Trophoblast cell (in vitro differentiated cells and primary cell): ENCODE measurements at regions not wholly inside any gene's neighbourhood (a gene's known extent, or its start where the extent isn't known, plus 50 kb on each side); places are given as distances from the start of the nearest gene placed in this dataset.

ENCODE experiments used
- DNase-seq, 2 donors: peaks; one replicate each; pipeline ENCODE4 v3.0.0-alpha.2; 2016
- H2AFZ ChIP-seq: 2 replicates; pipeline ENCODE4 v1.6.1; 2013; ENCODE audit warnings: low read length, moderate library complexity, mild to moderate bottlenecking; ENCODE audit not compliant: insufficient read depth, poor library complexity
- H2AK5ac ChIP-seq: 2 replicates; pipeline ENCODE4 v1.6.1; 2013; ENCODE audit warnings: mild to moderate bottlenecking, low read length
- H2BK120ac ChIP-seq: 2 replicates; pipeline ENCODE4 v1.6.1; 2013; ENCODE audit warnings: low read length, mild to moderate bottlenecking, moderate library complexity; ENCODE audit not compliant: insufficient read depth, poor library complexity
- H2BK12ac ChIP-seq: 2 replicates; pipeline ENCODE4 v1.6.1; 2013; ENCODE audit warnings: mild to moderate bottlenecking, low read length, moderate library complexity
- H2BK5ac ChIP-seq: 2 replicates; pipeline ENCODE4 v1.6.1; 2013; ENCODE audit warnings: low read length, low read depth, moderate library complexity, mild to moderate bottlenecking; ENCODE audit not compliant: poor library complexity
- H3K14ac ChIP-seq: 2 replicates; pipeline ENCODE4 v1.6.1; 2013; ENCODE audit warnings: mild to moderate bottlenecking, low read length
- H3K18ac ChIP-seq: 2 replicates; pipeline ENCODE4 v1.6.1; 2013; ENCODE audit warnings: mild to moderate bottlenecking, low read length
- H3K23ac ChIP-seq: 2 replicates; pipeline ENCODE4 v1.6.1; 2013; ENCODE audit warnings: low read length
- H3K27ac ChIP-seq: 2 replicates; pipeline ENCODE4 v1.5.1; 2013; ENCODE audit warnings: low read depth, mild to moderate bottlenecking, inconsistent platforms, low read length, moderate library complexity
- H3K27me3 ChIP-seq: 2 replicates; pipeline ENCODE4 v1.6.1; 2013; ENCODE audit warnings: inconsistent platforms, mild to moderate bottlenecking, low read length, moderate library complexity; ENCODE audit not compliant: insufficient read depth
- H3K36me3 ChIP-seq, 2 experiments: 1 replicate in 1 of 2; 2 replicates in 1 of 2; pipeline ENCODE4 v1.6.1; 2013; ENCODE audit warnings: low read length in 2 of 2, mild to moderate bottlenecking in 2 of 2, moderate library complexity in 1 of 2; ENCODE audit not compliant: insufficient read depth in 2 of 2, control insufficient read depth in 1 of 2
- H3K4ac ChIP-seq: 2 replicates; pipeline ENCODE4 v1.6.1; 2013; ENCODE audit warnings: low read depth, mild to moderate bottlenecking, low read length, moderate library complexity
- H3K4me1 ChIP-seq, 2 experiments: 1 replicate in 1 of 2; 2 replicates in 1 of 2; pipeline ENCODE4 v1.6.1; 2013; ENCODE audit warnings: low read length in 2 of 2, mild to moderate bottlenecking in 2 of 2, moderate library complexity in 1 of 2; ENCODE audit not compliant: insufficient read depth in 2 of 2, control insufficient read depth in 1 of 2
- H3K4me2 ChIP-seq: 2 replicates; pipeline ENCODE4 v1.6.1; 2013; ENCODE audit warnings: inconsistent platforms, mild to moderate bottlenecking, low read length, moderate library complexity
- H3K4me3 ChIP-seq: 2 replicates; pipeline ENCODE4 v1.5.1; 2013; ENCODE audit warnings: mild to moderate bottlenecking, low read depth, low read length, inconsistent platforms
- H3K79me1 ChIP-seq: one replicate; pipeline ENCODE4 v1.6.1; 2013; ENCODE audit warnings: low read length
- H3K79me2 ChIP-seq: 2 replicates; pipeline ENCODE4 v1.6.1; 2013; ENCODE audit warnings: low read length, mild to moderate bottlenecking; ENCODE audit not compliant: control insufficient read depth, insufficient read depth, poor library complexity
- H3K9ac ChIP-seq: 2 replicates; pipeline ENCODE4 v1.6.1; 2013; ENCODE audit warnings: mild to moderate bottlenecking, low read length
- H3K9me3 ChIP-seq: 2 replicates; pipeline ENCODE4 v1.6.1; 2013; ENCODE audit warnings: low read depth, mild to moderate bottlenecking, control low read depth, inconsistent platforms, low read length; ENCODE audit not compliant: insufficient read depth
- H4K12ac ChIP-seq: 2 replicates; pipeline ENCODE4 v1.6.1; 2013; ENCODE audit warnings: low read depth, mild to moderate bottlenecking, low read length, moderate library complexity
- H4K8ac ChIP-seq: 2 replicates; pipeline ENCODE4 v1.6.1; 2013; ENCODE audit warnings: low read depth, mild to moderate bottlenecking, low read length, moderate library complexity
- H4K91ac ChIP-seq: one replicate; pipeline ENCODE4 v1.6.1; 2013; ENCODE audit warnings: low read depth, mild to moderate bottlenecking, low read length, moderate library complexity
- WGBS: extraction: QIAGEN DNeasy Blood & Tissue Kit; methylation state at CpG from one replicate; pipeline ENCODE4 v1.1.7; 2013; ENCODE audit warnings: missing lambda C conversion rate; ENCODE audit not compliant: insufficient read length, insufficient coverage; ENCODE audit errors: extremely low coverage; 5-methylcytosine and 5-hydroxymethylcytosine counted together

DNA sequence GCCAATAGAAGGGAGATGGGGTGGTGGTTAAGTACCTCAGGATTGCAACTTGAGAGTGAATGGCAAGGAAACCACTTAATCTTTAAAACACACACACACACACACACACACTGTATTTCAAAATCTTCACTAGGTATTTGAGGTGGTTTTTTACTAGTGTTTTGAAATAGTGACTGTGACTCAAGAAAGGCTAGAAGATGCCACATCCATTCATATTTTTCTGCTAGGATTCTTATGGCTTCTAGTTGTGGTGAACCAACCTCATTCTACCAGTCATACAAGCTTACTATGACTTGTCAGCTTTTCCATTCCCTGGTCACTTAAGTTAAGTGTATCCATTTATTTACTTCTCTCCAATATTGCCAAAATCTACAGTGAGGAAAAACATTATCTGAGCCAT lies 519.4 kb upstream of the JAG1 start:
- Histone ChIP-seq H3K9me3 (no peaks in the 10 kb centered on the region), H3K14ac (no peak overlapping the region), H3K79me2 (no peaks in the 10 kb centered on the region), H2AFZ (no peak overlapping the region), H4K12ac (no peak overlapping the region), H3K23ac (no peak overlapping the region), H3K79me1 (peaks cover 7% of the 10 kb centered on the region), H3K4me3 (no peak overlapping the region), H3K9ac (no peak overlapping the region), H4K8ac (no peak overlapping the region), H4K91ac (no peak overlapping the region), H2BK5ac (no peak overlapping the region), H2BK12ac (no peak overlapping the region), H2BK120ac (no peak overlapping the region), H3K36me3 (no peaks in the 10 kb centered on the region), H3K4ac (no peak overlapping the region), H2AK5ac (no peak overlapping the region), H3K27ac (no peak overlapping the region), H3K27me3 (no peaks in the 10 kb centered on the region), H3K4me2 (no peak overlapping the region), H3K4me1 (peaks cover 5 to 7% of the 10 kb centered on the region in 2 experiments), H3K18ac (no peak overlapping the region)
- DNase-seq, result no peak

DNA sequence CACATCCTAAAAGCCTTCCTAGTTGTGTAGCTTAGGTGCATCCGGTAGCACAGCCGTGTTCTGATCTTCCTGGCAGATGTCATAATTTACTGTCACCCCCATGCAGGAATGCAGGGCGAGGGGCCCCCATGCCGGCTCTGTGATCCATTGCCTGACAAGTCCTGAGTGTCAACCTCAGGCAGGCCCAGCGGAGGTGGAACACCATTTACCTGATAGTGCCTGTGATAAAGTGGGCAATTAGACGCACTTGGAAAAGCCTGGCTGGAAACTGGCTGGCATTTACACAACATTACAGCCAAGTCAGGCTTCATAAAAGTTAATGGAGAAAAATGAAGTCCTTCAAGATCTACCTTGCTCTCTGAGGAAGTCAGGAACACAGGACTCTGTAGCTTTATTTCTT lies 521.4 kb upstream of the JAG1 start:
- H3K79me1 ChIP-seq, result peaks cover 7% of the 10 kb centered on the region
- no peak overlapping the region for H2AK5ac ChIP-seq
- no peak overlapping the region for H2AFZ ChIP-seq
- no peak overlapping the region for H4K12ac ChIP-seq
- no peaks in the 10 kb centered on the region for H3K79me2 ChIP-seq
- no peak overlapping the region for H3K4me3 ChIP-seq
- H2BK120ac ChIP-seq, result no peak overlapping the region
- no peaks in the 10 kb centered on the region for H3K36me3 ChIP-seq
- H3K9me3 ChIP-seq, result no peaks in the 10 kb centered on the region
- no peak overlapping the region for H3K23ac ChIP-seq
- H3K9ac ChIP-seq, result no peak overlapping the region
- H2BK12ac ChIP-seq, result no peak overlapping the region
- no peak overlapping the region for H4K91ac ChIP-seq
- H3K4me2 ChIP-seq, result no peak overlapping the region
- no peak for DNase-seq
- no peak overlapping the region for H3K4ac ChIP-seq
- H3K14ac ChIP-seq, result no peak overlapping the region
- WGBS, result no CpG with 5 or more reads among the region's 6 CpGs
- no peak overlapping the region for H3K18ac ChIP-seq
- peak overlapping the region; percentile 67 for H3K27ac ChIP-seq
- no peak overlapping the region for H4K8ac ChIP-seq
- H2BK5ac ChIP-seq, result no peak overlapping the region
- H3K27me3 ChIP-seq, result no peaks in the 10 kb centered on the region
- peaks cover 5 to 7% of the 10 kb centered on the region in 2 experiments for H3K4me1 ChIP-seq

DNA sequence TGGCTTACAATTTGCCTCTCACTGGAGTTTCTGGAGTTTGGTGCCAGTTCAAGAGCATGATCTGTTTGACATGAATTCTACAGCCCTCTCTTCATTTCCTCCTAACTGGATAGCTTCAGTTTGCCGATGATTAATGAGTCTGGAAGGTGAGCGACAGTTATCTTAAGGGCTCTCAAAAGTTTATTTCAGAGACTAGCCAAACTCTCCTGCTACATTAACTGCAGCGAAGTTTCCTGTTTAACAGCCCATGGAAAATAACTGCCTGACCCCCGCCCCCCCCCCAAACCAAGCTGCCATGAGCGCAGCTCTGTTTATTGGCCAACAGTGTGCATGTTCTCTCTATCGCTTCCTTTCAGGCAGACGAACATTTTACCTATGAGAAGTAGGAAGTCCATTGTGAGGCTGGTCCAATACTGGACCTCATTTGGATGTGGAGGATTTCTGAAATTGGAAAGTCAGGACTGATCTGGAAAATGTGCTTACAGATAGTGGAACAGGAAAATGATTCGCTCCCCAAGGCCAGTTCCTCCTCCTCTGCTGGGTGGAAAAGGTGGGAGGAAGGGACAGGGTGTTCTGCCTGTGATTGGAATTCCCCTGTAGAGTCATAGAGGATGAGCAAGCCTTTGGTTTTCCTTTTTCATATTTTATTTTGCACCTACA lies 522.2 kb upstream of the JAG1 start:
- no peak overlapping the region for H3K14ac ChIP-seq
- no peak overlapping the region for H3K23ac ChIP-seq
- H3K79me1 ChIP-seq, result peaks cover 7% of the 10 kb centered on the region
- no peak overlapping the region for H3K4ac ChIP-seq
- no peak overlapping the region for H2AK5ac ChIP-seq
- no peak overlapping the region for H2BK5ac ChIP-seq
- H3K4me2 ChIP-seq, result no peak overlapping the region
- H3K9me3 ChIP-seq, result no peaks in the 10 kb centered on the region
- H4K12ac ChIP-seq, result no peak overlapping the region
- no peaks in the 10 kb centered on the region for H3K27me3 ChIP-seq
- no peak overlapping the region for H4K8ac ChIP-seq
- H2BK12ac ChIP-seq, result peak overlapping the region; percentile 10
- H3K4me3 ChIP-seq, result no peak overlapping the region
- H3K36me3 ChIP-seq, result no peaks in the 10 kb centered on the region
- H2AFZ ChIP-seq, result no peak overlapping the region
- H4K91ac ChIP-seq, result peak overlapping the region; percentile 34
- no peak overlapping the region for H3K9ac ChIP-seq
- H2BK120ac ChIP-seq, result peak overlapping the region; percentile 54
- H3K18ac ChIP-seq, result no peak overlapping the region
- no peak for DNase-seq
- H3K27ac ChIP-seq, result peak overlapping the region; percentile 67
- WGBS, result no CpG with 5 or more reads among the region's 8 CpGs
- peaks cover 5 to 7% of the 10 kb centered on the region in 2 experiments for H3K4me1 ChIP-seq
- no peaks in the 10 kb centered on the region for H3K79me2 ChIP-seq

DNA sequence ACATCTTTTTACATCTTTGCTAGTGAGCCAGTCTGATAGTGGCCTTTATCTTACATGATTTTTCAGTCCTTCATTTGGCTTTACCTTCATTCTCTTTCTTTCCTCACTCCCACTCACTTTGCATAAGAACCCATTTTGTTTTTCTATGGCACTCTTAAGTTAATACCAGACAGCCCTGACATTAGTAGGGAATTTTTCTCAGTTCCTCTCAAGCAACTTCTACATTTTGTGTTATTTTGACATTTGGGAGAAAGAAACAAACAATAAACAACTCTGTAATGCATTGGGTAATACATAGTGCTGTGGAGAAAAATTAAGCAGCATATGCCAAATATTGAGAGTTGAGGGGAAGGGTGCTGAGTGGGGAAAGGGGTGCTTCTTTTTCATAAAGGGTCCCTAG lies 524.1 kb upstream of the JAG1 start:
- no peak overlapping the region for H3K4me2 ChIP-seq
- H3K18ac ChIP-seq, result no peak overlapping the region
- peaks cover 5 to 7% of the 10 kb centered on the region in 2 experiments for H3K4me1 ChIP-seq
- H2AK5ac ChIP-seq, result no peak overlapping the region
- no peaks in the 10 kb centered on the region for H3K9me3 ChIP-seq
- H3K4me3 ChIP-seq, result no peak overlapping the region
- no peak overlapping the region for H3K9ac ChIP-seq
- H3K79me2 ChIP-seq, result no peaks in the 10 kb centered on the region
- no peak overlapping the region for H4K91ac ChIP-seq
- no peak overlapping the region for H3K27ac ChIP-seq
- no peaks in the 10 kb centered on the region for H3K27me3 ChIP-seq
- no peaks in the 10 kb centered on the region for H3K36me3 ChIP-seq
- no peak for DNase-seq
- peaks cover 7% of the 10 kb centered on the region for H3K79me1 ChIP-seq
- no peak overlapping the region for H4K12ac ChIP-seq
- no peak overlapping the region for H2AFZ ChIP-seq
- no peak overlapping the region for H2BK120ac ChIP-seq
- H2BK12ac ChIP-seq, result no peak overlapping the region
- no peak overlapping the region for H3K23ac ChIP-seq
- H3K4ac ChIP-seq, result no peak overlapping the region
- no peak overlapping the region for H4K8ac ChIP-seq
- no peak overlapping the region for H3K14ac ChIP-seq
- H2BK5ac ChIP-seq, result no peak overlapping the region
